LHCN-M2 (cell line): ENCODE measurements at regions not wholly inside any gene's neighbourhood (a gene's known extent, or its start where the extent isn't known, plus 50 kb on each side); places are given as distances from the start of the nearest gene placed in this dataset.
"Not testable (repeated sequence)": the region's sequence is repeated elsewhere in the genome, so short reads cannot be mapped to it uniquely, and the experiment has no call there.

Experiments used
- DNase-seq: peaks from one replicate; pipeline ENCODE4 v3.0.0-alpha.2; 2012; ENCODE audit warnings: low read depth

GRCh38 chr3:26964313-26964712, 341.7 kb downstream of the LRRC3B start:
- DNase-seq = no peak

- no peak for DNase-seq
Measured at GRCh38 chr3:26964836-26965235, 342.3 kb downstream of the LRRC3B start.

GRCh38 chr3:26967501-26967900, 344.9 kb downstream of the LRRC3B start:
- no peak for DNase-seq

GRCh38 chr3:26984416-26985390, 362.1 kb downstream of the LRRC3B start:
- DNase-seq = no peak

- DNase-seq = no peak
Measured at GRCh38 chr3:26989037-26989436, 366.5 kb downstream of the LRRC3B start.

- DNase-seq = no peak
Measured at GRCh38 chr3:26997226-26997625, 372.0 kb downstream of the NEK10 start.

- no peak for DNase-seq
Measured at GRCh38 chr3:27010834-27011233, 358.3 kb downstream of the NEK10 start.

- DNase-seq = no peak
Measured at GRCh38 chr3:27022096-27022761, 347.0 kb downstream of the NEK10 start.

GRCh38 chr3:27024493-27024892, 344.7 kb downstream of the NEK10 start:
- DNase-seq = no peak

- DNase-seq = no peak
Measured at GRCh38 chr3:27025718-27026117, 343.5 kb downstream of the NEK10 start.

- DNase-seq = peak; percentile 4
Measured at GRCh38 chr3:27031476-27031875, 337.7 kb downstream of the NEK10 start.

GRCh38 chr3:27034255-27034654, 334.9 kb downstream of the NEK10 start:
- DNase-seq = no peak

GRCh38 chr3:27040674-27041073, 328.5 kb downstream of the NEK10 start:
- no peak for DNase-seq

GRCh38 chr3:27042541-27042940, 326.6 kb downstream of the NEK10 start:
- not testable (repeated sequence) for DNase-seq

GRCh38 chr3:27043328-27043955, 325.7 kb downstream of the NEK10 start:
- no peak for DNase-seq

- no peak for DNase-seq
Measured at GRCh38 chr3:27044931-27045481, 324.2 kb downstream of the NEK10 start.

GRCh38 chr3:27046351-27046750, 322.8 kb downstream of the NEK10 start:
- no peak for DNase-seq

GRCh38 chr3:27049792-27050191, 319.4 kb downstream of the NEK10 start:
- no peak for DNase-seq

GRCh38 chr3:27051527-27051926, 317.7 kb downstream of the NEK10 start:
- not testable (repeated sequence) for DNase-seq

GRCh38 chr3:27056326-27056725, 312.9 kb downstream of the NEK10 start:
- no peak for DNase-seq

- DNase-seq = no peak
Measured at GRCh38 chr3:27059489-27059888, 309.7 kb downstream of the NEK10 start.
